ENCODE measurements at regions not wholly inside any gene's neighbourhood (a gene's known extent, or its start where the extent isn't known, plus 50 kb on each side); places are given as distances from the start of the nearest gene placed in this dataset.

DNA sequence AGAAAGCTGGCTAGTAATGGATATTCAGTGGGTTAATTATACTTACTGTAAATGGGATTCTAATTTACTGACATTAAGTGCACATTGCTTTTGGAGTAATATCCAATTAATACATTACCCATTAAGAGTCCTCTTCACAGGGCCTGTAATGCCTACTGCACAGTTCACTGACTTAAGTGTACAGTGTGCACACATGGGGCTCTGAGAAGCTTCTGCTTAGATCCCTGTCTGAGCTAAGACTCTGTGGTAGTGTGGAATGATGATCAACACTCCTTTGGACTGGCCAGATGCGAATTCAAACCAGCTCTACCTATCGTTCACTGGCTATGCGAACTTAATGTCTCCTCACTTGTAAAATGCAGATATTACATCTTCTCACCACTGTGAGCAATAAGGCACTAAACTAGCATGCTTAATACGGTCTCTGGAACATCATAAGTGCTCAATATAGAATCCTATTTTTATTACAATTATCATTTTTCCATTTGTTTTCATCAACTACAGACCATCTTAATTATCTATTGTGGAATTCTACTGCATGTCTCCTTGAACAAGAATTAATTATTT, 53.8 kb upstream of the SEC61G start:
- TF ChIP-seq EZH2 (IDR thresholded peaks at IDR 0.05; ENCODE audit: borderline replicate concordance, low read depth, low read length, severe bottlenecking): no peak
- TF ChIP-seq, protein P1, sequence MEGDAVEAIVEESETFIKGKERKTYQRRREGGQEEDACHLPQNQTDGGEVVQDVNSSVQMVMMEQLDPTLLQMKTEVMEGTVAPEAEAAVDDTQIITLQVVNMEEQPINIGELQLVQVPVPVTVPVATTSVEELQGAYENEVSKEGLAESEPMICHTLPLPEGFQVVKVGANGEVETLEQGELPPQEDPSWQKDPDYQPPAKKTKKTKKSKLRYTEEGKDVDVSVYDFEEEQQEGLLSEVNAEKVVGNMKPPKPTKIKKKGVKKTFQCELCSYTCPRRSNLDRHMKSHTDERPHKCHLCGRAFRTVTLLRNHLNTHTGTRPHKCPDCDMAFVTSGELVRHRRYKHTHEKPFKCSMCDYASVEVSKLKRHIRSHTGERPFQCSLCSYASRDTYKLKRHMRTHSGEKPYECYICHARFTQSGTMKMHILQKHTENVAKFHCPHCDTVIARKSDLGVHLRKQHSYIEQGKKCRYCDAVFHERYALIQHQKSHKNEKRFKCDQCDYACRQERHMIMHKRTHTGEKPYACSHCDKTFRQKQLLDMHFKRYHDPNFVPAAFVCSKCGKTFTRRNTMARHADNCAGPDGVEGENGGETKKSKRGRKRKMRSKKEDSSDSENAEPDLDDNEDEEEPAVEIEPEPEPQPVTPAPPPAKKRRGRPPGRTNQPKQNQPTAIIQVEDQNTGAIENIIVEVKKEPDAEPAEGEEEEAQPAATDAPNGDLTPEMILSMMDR (IDR thresholded peaks at IDR 0.05; ENCODE audit: borderline replicate concordance, extremely low read depth, low read length, poor library complexity, severe bottlenecking): no peak
